GM12878 (cell line): ENCODE measurements at regions not wholly inside any gene's neighbourhood (a gene's known extent, or its start where the extent isn't known, plus 50 kb on each side); places are given as distances from the start of the nearest gene placed in this dataset.

Source experiments
- BACH1 ChIP-seq: fragments of 450-650 bp; IDR thresholded peaks from 2 replicates; pipeline ENCODE4 v1.6.1; 2017; ENCODE audit warnings: mild to moderate bottlenecking, borderline replicate concordance
- BCL11A ChIP-seq: IDR thresholded peaks from 2 replicates; pipeline ENCODE4 v1.6.1; 2011; ENCODE audit warnings: low read depth, low read length
- EED ChIP-seq: sonication (generic); IDR thresholded peaks from 2 replicates; pipeline ENCODE4 v1.6.1; 2016; ENCODE audit warnings: antibody characterized with exemption, low read depth
- ESRRA ChIP-seq: IDR thresholded peaks from 2 replicates; pipeline ENCODE4 v1.6.1; 2012; ENCODE audit warnings: mild to moderate bottlenecking, low read length, improper control_type of control experiment
- IRF4 ChIP-seq: IDR thresholded peaks from 2 replicates; pipeline ENCODE4 v1.6.1; 2011; ENCODE audit warnings: low read depth, low read length
- KAT2A ChIP-seq: conservative IDR thresholded peaks from 2 replicates; pipeline ENCODE4 v1.6.1; 2011; ENCODE audit warnings: low read depth, low read length; ENCODE audit not compliant: control insufficient read depth
- PAX5 ChIP-seq: IDR thresholded peaks from 2 replicates; pipeline ENCODE4 v1.6.1; 2011; ENCODE audit warnings: low read depth, low read length, borderline replicate concordance
- PAX8 ChIP-seq: fragments of 450-650 bp; IDR thresholded peaks from 2 replicates; pipeline ENCODE4 v1.6.1; 2017; ENCODE audit warnings: mild to moderate bottlenecking, moderate library complexity
- RELA ChIP-seq: fragments of 450-650 bp; IDR thresholded peaks from 2 replicates; pipeline ENCODE4 v1.8.0; 2014; ENCODE audit warnings: borderline replicate concordance; ENCODE audit not compliant: partially characterized antibody
- SMAD1 ChIP-seq: fragments of 450-650 bp; IDR thresholded peaks from 2 replicates; pipeline ENCODE4 v1.6.1; 2018; ENCODE audit warnings: mild to moderate bottlenecking, low read depth; ENCODE audit not compliant: partially characterized antibody
- SMC3 ChIP-seq: IDR thresholded peaks from 2 replicates; pipeline ENCODE4 v1.6.1; 2011; ENCODE audit warnings: low read length, improper control_type of control experiment, borderline replicate concordance
- ZNF24 ChIP-seq: fragments of 450-650 bp; IDR thresholded peaks from 2 replicates; pipeline ENCODE4 v1.6.1; 2017; ENCODE audit warnings: antibody characterized with exemption, mild to moderate bottlenecking
- ZNF384 ChIP-seq: IDR thresholded peaks from 2 replicates; pipeline ENCODE4 v1.6.1; 2012; ENCODE audit warnings: low read depth, mild to moderate bottlenecking, low read length, improper control_type of control experiment, borderline replicate concordance
- ZSCAN29 ChIP-seq: fragments of 450-650 bp; IDR thresholded peaks from 2 replicates; pipeline ENCODE4 v1.6.1; 2017; ENCODE audit warnings: mild to moderate bottlenecking, moderate library complexity
- TF ChIP-seq, protein P1 (sequence below): fragments of 450-650 bp; formaldehyde crosslinking; IDR thresholded peaks from 2 replicates; pipeline ENCODE4 v1.5.0; 2022; ENCODE audit warnings: mild to moderate bottlenecking, missing genetic modification characterization
- TF ChIP-seq, protein P2 (sequence below): IDR thresholded peaks from 2 replicates; pipeline ENCODE4 v1.6.1; 2012; ENCODE audit warnings: low read depth, low read length, improper control_type of control experiment

DNA sequence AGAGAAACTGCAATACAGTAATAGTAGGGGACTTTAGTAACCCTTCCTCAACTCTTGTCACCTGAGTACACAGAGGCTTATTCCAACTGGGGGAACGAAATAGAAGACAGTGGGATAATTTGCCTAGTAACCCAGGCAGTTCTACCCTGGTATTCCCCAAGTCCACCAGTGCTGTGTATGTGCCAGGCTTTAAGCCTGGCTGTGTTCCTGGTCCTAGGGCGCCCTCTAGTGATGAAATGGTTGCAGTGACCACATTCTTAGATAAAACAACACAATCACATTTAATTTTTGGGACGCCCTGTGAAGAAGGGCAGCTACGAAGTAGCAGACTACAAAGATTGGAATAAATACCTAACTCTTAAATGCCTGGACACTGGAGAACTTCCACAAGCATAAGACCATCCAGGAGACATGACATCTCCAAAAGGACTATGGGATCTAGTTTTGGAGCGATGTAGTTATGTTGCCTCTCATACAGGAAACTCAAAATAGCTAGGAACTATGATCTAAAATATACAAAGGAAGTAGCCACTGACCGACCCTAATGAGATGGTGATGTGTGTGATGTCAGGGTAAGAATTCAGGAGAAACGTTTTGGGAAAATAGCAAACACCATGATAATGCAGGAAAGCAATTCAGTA is 163.0 kb upstream of the XIST start (continued):
- TF ChIP-seq RELA (peak; percentile 8), SMAD1 (no peak), ZSCAN29 (no peak), IRF4 (peak; percentile 40; the same call in 1 of the 2 replicates), SMC3 (peak; percentile 97), BACH1 (no peak), PAX8 (no peak), PAX5 (no peak), ZNF384 (no peak), ESRRA (no peak), EED (no peak), BCL11A (no peak), ZNF24 (no peak), KAT2A (no peak)
- TF ChIP-seq, protein P1, sequence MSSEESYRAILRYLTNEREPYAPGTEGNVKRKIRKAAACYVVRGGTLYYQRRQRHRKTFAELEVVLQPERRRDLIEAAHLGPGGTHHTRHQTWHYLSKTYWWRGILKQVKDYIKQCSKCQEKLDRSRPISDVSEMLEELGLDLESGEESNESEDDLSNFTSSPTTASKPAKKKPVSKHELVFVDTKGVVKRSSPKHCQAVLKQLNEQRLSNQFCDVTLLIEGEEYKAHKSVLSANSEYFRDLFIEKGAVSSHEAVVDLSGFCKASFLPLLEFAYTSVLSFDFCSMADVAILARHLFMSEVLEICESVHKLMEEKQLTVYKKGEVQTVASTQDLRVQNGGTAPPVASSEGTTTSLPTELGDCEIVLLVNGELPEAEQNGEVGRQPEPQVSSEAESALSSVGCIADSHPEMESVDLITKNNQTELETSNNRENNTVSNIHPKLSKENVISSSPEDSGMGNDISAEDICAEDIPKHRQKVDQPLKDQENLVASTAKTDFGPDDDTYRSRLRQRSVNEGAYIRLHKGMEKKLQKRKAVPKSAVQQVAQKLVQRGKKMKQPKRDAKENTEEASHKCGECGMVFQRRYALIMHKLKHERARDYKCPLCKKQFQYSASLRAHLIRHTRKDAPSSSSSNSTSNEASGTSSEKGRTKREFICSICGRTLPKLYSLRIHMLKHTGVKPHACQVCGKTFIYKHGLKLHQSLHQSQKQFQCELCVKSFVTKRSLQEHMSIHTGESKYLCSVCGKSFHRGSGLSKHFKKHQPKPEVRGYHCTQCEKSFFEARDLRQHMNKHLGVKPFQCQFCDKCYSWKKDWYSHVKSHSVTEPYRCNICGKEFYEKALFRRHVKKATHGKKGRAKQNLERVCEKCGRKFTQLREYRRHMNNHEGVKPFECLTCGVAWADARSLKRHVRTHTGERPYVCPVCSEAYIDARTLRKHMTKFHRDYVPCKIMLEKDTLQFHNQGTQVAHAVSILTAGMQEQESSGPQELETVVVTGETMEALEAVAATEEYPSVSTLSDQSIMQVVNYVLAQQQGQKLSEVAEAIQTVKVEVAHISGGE (CRISPR knock-in tag) = no peak
- TF ChIP-seq, protein P2, sequence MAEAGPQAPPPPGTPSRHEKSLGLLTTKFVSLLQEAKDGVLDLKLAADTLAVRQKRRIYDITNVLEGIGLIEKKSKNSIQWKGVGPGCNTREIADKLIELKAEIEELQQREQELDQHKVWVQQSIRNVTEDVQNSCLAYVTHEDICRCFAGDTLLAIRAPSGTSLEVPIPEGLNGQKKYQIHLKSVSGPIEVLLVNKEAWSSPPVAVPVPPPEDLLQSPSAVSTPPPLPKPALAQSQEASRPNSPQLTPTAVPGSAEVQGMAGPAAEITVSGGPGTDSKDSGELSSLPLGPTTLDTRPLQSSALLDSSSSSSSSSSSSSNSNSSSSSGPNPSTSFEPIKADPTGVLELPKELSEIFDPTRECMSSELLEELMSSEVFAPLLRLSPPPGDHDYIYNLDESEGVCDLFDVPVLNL = no peak
- TF ChIP-seq, all 136 proteins: peak for 15
